Ovary (tissue), 7 donors: ENCODE measurements at regions not wholly inside any gene's neighbourhood (a gene's known extent, or its start where the extent isn't known, plus 50 kb on each side); places are given as distances from the start of the nearest gene placed in this dataset.

Source experiments
- DNase-seq, 5 donors: peaks; one replicate each; pipeline ENCODE4 v3.0.0-alpha.2; 2019 to 2020
- H3K27ac ChIP-seq, 2 donors: fragments of 200-600 bp; one replicate each; pipeline versions ENCODE4 v1.5.1 to v1.8.0; 2019 to 2022
- H3K27me3 ChIP-seq: fragments of 200-600 bp; one replicate; pipeline ENCODE4 v1.8.0; 2022
- H3K36me3 ChIP-seq: fragments of 200-600 bp; sonication (generic); one replicate; pipeline ENCODE4 v1.5.1; 2019
- H3K4me1 ChIP-seq: one replicate; pipeline ENCODE4 v1.8.1; 2013; ENCODE audit warnings: mild to moderate bottlenecking, moderate library complexity; ENCODE audit not compliant: insufficient read depth
- H3K4me3 ChIP-seq: fragments of 200-600 bp; sonication (generic); one replicate; pipeline ENCODE4 v1.5.1; 2017
- H3K9me3 ChIP-seq, 2 donors: fragments of 200-600 bp in 1 of 2; sonication (generic) in 1 of 2; one replicate each; pipeline versions ENCODE4 v1.5.1 to v1.8.1; 2013 to 2019; ENCODE audit warnings: mild to moderate bottlenecking in 1 of 2, moderate library complexity in 1 of 2
- EP300 ChIP-seq: sonication (generic); formaldehyde crosslinking; IDR thresholded peaks from one replicate; pipeline ENCODE4 v1.6.1; 2017; ENCODE audit warnings: antibody characterized with exemption
- POLR2A ChIP-seq: fragments of 450-650 bp; IDR thresholded peaks from one replicate; pipeline ENCODE4 v1.6.1; 2017; ENCODE audit warnings: antibody characterized with exemption, mild to moderate bottlenecking, moderate library complexity
- WGBS, 3 donors: extraction: QIAGEN DNeasy Blood & Tissue Kit in 1 of 3; methylation state at CpG; one replicate each; pipeline versions ENCODE4 v1.1.5 to v1.1.7; 2013 to 2017; 5-methylcytosine and 5-hydroxymethylcytosine counted together
- intact Hi-C, 4 donors: fragments of 100-400 bp; cut with DNase I; formaldehyde crosslinking; loops; one replicate each; pipeline versions ENCODE4 v1.11.0 to v1.15.1; 2022 to 2023
- TF ChIP-seq, protein P1 (sequence below), 3 donors: fragments of 450-650 bp in 2 of 3; fragments of 200-600 bp in 1 of 3; IDR thresholded peaks; one replicate each; pipeline versions ENCODE4 v1.5.1 to v1.8.0; 2016 to 2022; ENCODE audit warnings: antibody characterized with exemption in 3 of 3, mild to moderate bottlenecking in 1 of 3
- donor health status: DM: no; HTN: no; CAD: no; lungs with moderate emphysema.
- donor health status: DM: no; HTN: no; CAD: no.
- donor health status: Bipolar disorder and iron deficiency.
- donor health status: DM: no; HTN: no; CAD: no.
- donor health status: DM: yes; HTN: yes; CAD: no.

- TF ChIP-seq EP300 (no peak), POLR2A (no peak)
- TF ChIP-seq, protein P1, sequence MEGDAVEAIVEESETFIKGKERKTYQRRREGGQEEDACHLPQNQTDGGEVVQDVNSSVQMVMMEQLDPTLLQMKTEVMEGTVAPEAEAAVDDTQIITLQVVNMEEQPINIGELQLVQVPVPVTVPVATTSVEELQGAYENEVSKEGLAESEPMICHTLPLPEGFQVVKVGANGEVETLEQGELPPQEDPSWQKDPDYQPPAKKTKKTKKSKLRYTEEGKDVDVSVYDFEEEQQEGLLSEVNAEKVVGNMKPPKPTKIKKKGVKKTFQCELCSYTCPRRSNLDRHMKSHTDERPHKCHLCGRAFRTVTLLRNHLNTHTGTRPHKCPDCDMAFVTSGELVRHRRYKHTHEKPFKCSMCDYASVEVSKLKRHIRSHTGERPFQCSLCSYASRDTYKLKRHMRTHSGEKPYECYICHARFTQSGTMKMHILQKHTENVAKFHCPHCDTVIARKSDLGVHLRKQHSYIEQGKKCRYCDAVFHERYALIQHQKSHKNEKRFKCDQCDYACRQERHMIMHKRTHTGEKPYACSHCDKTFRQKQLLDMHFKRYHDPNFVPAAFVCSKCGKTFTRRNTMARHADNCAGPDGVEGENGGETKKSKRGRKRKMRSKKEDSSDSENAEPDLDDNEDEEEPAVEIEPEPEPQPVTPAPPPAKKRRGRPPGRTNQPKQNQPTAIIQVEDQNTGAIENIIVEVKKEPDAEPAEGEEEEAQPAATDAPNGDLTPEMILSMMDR (IDR thresholded peaks at IDR 0.05): no peak
- DNase-seq: no peak
Observed at GRCh38 chr22:22044153-22044552, 61.6 kb upstream of the TOP3B start.

DNA sequence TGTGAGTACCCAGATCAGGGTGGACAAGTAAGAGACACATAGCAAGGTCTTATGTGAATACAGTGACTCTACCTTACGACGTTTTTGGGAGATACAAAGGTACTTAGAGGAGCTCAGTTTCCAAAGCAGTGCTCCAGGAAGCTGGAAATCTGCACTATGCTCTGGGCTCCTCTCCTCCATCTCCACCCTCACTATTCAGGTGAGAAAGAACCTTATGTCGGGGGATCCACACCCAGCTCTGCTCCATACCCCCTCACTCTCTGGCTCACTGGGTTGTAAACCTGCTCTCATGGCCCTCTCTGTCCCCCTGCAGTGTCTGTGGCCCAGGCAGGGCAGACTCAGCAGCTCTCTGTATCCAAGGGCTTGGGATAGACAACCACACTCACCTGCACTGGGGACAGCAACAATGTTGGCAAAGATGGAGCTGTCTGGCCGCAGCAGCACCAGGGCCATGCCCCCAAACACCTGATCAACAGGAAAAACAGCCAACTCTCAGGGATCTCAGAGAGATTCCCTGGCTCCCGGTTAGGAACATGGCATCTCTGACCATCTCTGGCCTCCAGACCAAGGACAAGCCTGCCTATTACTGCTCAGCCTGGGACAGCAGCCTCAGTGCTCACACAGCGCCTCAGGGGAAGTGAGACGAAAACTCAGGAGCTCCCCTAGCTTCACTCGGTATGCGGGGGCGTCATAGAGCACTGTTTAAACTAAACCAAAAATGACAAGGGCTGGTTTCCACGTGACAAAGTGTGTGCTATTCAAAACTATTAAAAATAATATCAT is 60.9 kb upstream of the TOP3B start:
- H3K9me3 ChIP-seq: no peaks in the 10 kb centered on the region
- H3K4me3 ChIP-seq: no peak overlapping the region
- DNase-seq: no peak
- WGBS, 3 donors: 46 to 59% (median 47%) methylated on average over 10 to 11 of the region's 11 CpGs
- no peaks in the 10 kb centered on the region for H3K4me1 ChIP-seq
- no peaks in the 10 kb centered on the region for H3K36me3 ChIP-seq
- H3K27me3 ChIP-seq: no peaks in the 10 kb centered on the region
- no peak overlapping the region for H3K27ac ChIP-seq
- intact Hi-C loops: no loop called here
- TF ChIP-seq, protein P1 (IDR thresholded peaks at IDR 0.05): no peak
- TF ChIP-seq EP300 (no peak), POLR2A (no peak)

More at GRCh38 chr22:22044153-22044552, 61.6 kb upstream of the TOP3B start:
- WGBS, 3 donors: 55 to 69% (median 69%) methylated on average over 2 of the region's 2 CpGs
- H3K4me1 ChIP-seq: no peaks in the 10 kb centered on the region
- H3K36me3 ChIP-seq: no peaks in the 10 kb centered on the region
- intact Hi-C loops: no loop called here
- H3K4me3 ChIP-seq: no peak overlapping the region
- no peak overlapping the region for H3K27ac ChIP-seq
- H3K27me3 ChIP-seq: no peaks in the 10 kb centered on the region
- no peaks in the 10 kb centered on the region for H3K9me3 ChIP-seq

- intact Hi-C loops: no loop called here
- Histone ChIP-seq H3K4me1 (no peaks in the 10 kb centered on the region), H3K9me3 (no peaks in the 10 kb centered on the region), H3K27ac (no peak overlapping the region), H3K36me3 (no peaks in the 10 kb centered on the region), H3K4me3 (no peak overlapping the region), H3K27me3 (no peaks in the 10 kb centered on the region)
- no peak for DNase-seq
- 50 to 64% (median 56%) methylated on average over 7 of the region's 7 CpGs for WGBS, 3 donors
- no peak for TF ChIP-seq EP300
- TF ChIP-seq POLR2A: no peak
- TF ChIP-seq, protein P1 (IDR thresholded peaks at IDR 0.05): no peak
Observed at GRCh38 chr22:22042599-22043295, 60.2 kb upstream of the TOP3B start.

DNA sequence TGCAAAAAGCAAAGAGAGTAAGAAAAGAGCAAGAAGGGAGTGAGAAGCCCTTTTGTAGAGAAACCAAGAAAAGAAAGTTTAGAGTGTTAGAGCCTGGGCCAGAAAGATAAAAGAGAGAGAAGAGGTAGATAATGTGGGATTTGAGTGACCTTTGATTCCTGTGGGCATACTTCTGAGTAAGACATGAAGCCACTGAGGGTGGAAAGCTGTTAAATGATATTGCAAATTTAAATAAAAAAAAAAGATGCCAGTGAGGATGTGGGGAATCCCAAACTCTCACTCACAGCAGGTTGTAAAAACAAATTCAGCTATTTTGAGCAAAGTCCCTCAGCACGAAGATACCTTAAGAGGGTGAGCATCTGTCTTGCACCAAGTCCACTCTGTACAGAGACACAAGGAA is 59.4 kb upstream of the TOP3B start:
- Histone ChIP-seq H3K36me3 (no peaks in the 10 kb centered on the region), H3K27ac (no peak overlapping the region), H3K27me3 (no peaks in the 10 kb centered on the region), H3K9me3 (no peaks in the 10 kb centered on the region), H3K4me3 (no peak overlapping the region), H3K4me1 (no peaks in the 10 kb centered on the region)
- DNase-seq: no peak
- TF ChIP-seq EP300 (no peak), POLR2A (no peak)
- TF ChIP-seq, protein P1 (IDR thresholded peaks at IDR 0.05): no peak
- WGBS, 3 donors: 27 to 46% (median 31%) methylated on average over 1 of the region's 1 CpG
- intact Hi-C loops: no loop called here
